Astrocyte (in vitro differentiated cells and primary cell): ENCODE measurements at regions not wholly inside any gene's neighbourhood (a gene's known extent, or its start where the extent isn't known, plus 50 kb on each side); places are given as distances from the start of the nearest gene placed in this dataset.

ENCODE experiments used
- DNase-seq: peaks from one replicate; pipeline ENCODE4 v3.0.0-alpha.2; 2010; ENCODE audit warnings: low read depth
- FAIRE-seq: peaks from 2 replicates; lab custom pipeline; 2011; peaks lifted over from hg19 to GRCh38; lab: Jason Lieb, UNC
- H2AFZ ChIP-seq: 2 replicates; pipeline ENCODE4 v1.6.0; 2012; ENCODE audit warnings: low read depth, low read length, inconsistent platforms
- H3K27ac ChIP-seq: 2 replicates; pipeline ENCODE4 v1.5.1; 2011; ENCODE audit warnings: low read depth, low read length, inconsistent platforms
- H3K27me3 ChIP-seq: 2 replicates; pipeline ENCODE4 v1.6.0; 2011; ENCODE audit warnings: low read length, inconsistent platforms; ENCODE audit not compliant: insufficient read depth
- H3K36me3 ChIP-seq: 2 replicates; pipeline ENCODE4 v1.5.1; 2011; ENCODE audit warnings: low read length, inconsistent platforms; ENCODE audit not compliant: insufficient read depth
- H3K4me1 ChIP-seq: 2 replicates; pipeline ENCODE4 v1.5.1; 2011; ENCODE audit warnings: low read length, inconsistent platforms; ENCODE audit not compliant: insufficient read depth
- H3K4me2 ChIP-seq: 2 replicates; pipeline ENCODE4 v1.6.0; 2012; ENCODE audit warnings: low read length, inconsistent platforms
- H3K4me3 ChIP-seq: 2 replicates; pipeline ENCODE4 v1.5.1; 2011; ENCODE audit warnings: low read depth, mild to moderate bottlenecking, low read length, inconsistent platforms; ENCODE audit not compliant: insufficient read depth
- H3K79me2 ChIP-seq: 2 replicates; pipeline ENCODE4 v1.6.0; 2012; ENCODE audit warnings: mild to moderate bottlenecking, low read length, inconsistent platforms; ENCODE audit not compliant: insufficient read depth
- H3K9ac ChIP-seq: 2 replicates; pipeline ENCODE4 v1.6.0; 2012; ENCODE audit warnings: mild to moderate bottlenecking, low read length, inconsistent platforms
- H3K9me3 ChIP-seq: 2 replicates; pipeline ENCODE4 v1.5.1; 2012; ENCODE audit warnings: low read depth, mild to moderate bottlenecking, low read length, inconsistent platforms; ENCODE audit not compliant: insufficient read depth
- H4K20me1 ChIP-seq: 2 replicates; pipeline ENCODE4 v1.6.0; 2012; ENCODE audit warnings: low read length, inconsistent platforms; ENCODE audit not compliant: insufficient read depth
- H3K27ac Mint-ChIP-seq: one replicate; pipeline ENCODE4 v1.8.0; 2021; ENCODE audit warnings: mild to moderate bottlenecking, mixed read lengths; ENCODE audit not compliant: unreplicated experiment
- H3K27me3 Mint-ChIP-seq: one replicate; pipeline ENCODE4 v1.8.0; 2021; ENCODE audit warnings: low read depth, mixed read lengths; ENCODE audit not compliant: unreplicated experiment
- H3K36me3 Mint-ChIP-seq: one replicate; pipeline ENCODE4 v1.8.0; 2021; ENCODE audit warnings: low read depth, mixed read lengths; ENCODE audit not compliant: unreplicated experiment
- H3K4me1 Mint-ChIP-seq: one replicate; pipeline ENCODE4 v1.8.0; 2021; ENCODE audit warnings: low read depth, mixed read lengths; ENCODE audit not compliant: unreplicated experiment
- H3K4me3 Mint-ChIP-seq: one replicate; pipeline ENCODE4 v1.8.0; 2021; ENCODE audit warnings: mild to moderate bottlenecking, moderate library complexity, mixed read lengths; ENCODE audit not compliant: unreplicated experiment
- H3K9me3 Mint-ChIP-seq: one replicate; pipeline ENCODE4 v1.8.0; 2021; ENCODE audit warnings: mild to moderate bottlenecking, mixed read lengths; ENCODE audit not compliant: unreplicated experiment
- EZH2 ChIP-seq: IDR thresholded peaks from 2 replicates; pipeline ENCODE4 v1.6.1; 2012; ENCODE audit warnings: mild to moderate bottlenecking, low read length, inconsistent platforms; ENCODE audit not compliant: insufficient read depth
- TF ChIP-seq, protein P1 (sequence below): IDR thresholded peaks from 2 replicates; pipeline ENCODE4 v1.5.1; 2011; ENCODE audit warnings: low read depth, mild to moderate bottlenecking, inconsistent platforms, low read length, moderate library complexity; ENCODE audit not compliant: insufficient read depth

DNA sequence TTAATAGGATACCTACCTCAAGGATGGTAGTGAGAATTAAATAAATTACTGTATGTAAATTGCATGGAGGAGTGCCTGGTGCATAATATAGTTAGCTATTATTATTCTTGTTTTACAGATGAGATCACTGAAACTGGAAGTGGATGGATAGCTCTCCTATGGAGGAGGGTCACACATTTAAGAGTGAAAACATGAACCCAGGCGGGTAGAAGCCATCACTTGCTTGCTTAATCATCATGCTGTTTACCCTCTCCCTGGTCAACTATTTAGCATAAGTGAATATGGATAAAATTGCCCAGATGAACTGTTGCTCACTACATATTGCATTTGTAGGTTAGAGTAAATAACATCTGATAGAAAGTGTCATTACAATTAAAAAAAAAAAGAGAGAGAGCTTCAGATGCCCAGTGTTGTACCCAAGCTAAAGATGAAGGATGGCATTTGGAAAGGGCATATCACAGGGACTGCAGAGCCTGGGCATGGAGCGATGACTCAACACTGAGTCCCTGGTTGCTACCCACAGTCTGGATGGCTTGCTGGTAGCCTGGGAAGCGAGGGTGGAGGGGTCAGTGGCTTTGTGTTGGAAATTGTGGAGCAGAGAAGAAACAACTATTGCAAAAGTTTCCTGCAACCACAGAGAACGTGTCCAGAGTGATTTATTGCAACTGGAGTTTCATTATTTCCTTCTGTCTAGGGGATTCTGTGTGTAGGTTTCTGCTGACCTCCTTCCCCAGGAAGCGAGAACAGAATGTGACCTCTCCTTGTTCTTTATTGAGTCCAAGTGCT is 414.4 kb downstream of the SHISA9 start:
- no peak overlapping the region for H3K9ac ChIP-seq
- TF ChIP-seq EZH2: no peak
- TF ChIP-seq, protein P1, sequence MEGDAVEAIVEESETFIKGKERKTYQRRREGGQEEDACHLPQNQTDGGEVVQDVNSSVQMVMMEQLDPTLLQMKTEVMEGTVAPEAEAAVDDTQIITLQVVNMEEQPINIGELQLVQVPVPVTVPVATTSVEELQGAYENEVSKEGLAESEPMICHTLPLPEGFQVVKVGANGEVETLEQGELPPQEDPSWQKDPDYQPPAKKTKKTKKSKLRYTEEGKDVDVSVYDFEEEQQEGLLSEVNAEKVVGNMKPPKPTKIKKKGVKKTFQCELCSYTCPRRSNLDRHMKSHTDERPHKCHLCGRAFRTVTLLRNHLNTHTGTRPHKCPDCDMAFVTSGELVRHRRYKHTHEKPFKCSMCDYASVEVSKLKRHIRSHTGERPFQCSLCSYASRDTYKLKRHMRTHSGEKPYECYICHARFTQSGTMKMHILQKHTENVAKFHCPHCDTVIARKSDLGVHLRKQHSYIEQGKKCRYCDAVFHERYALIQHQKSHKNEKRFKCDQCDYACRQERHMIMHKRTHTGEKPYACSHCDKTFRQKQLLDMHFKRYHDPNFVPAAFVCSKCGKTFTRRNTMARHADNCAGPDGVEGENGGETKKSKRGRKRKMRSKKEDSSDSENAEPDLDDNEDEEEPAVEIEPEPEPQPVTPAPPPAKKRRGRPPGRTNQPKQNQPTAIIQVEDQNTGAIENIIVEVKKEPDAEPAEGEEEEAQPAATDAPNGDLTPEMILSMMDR: no peak
- H3K4me3 Mint-ChIP-seq: peak overlapping the region; percentile 9
- H3K27me3 Mint-ChIP-seq: no peaks in the 10 kb centered on the region
- no peak for FAIRE-seq
- no peaks in the 10 kb centered on the region for H3K4me1 ChIP-seq
- no peaks in the 10 kb centered on the region for H3K79me2 ChIP-seq
- DNase-seq: peak; percentile 61
- H3K36me3 ChIP-seq: no peaks in the 10 kb centered on the region
- peaks cover 16% of the 10 kb centered on the region for H3K4me1 Mint-ChIP-seq
- no peaks in the 10 kb centered on the region for H3K36me3 Mint-ChIP-seq
- peak overlapping the region; percentile 81 for H3K27ac Mint-ChIP-seq
- no peak overlapping the region for H3K27ac ChIP-seq
- no peak overlapping the region for H2AFZ ChIP-seq
- no peaks in the 10 kb centered on the region for H4K20me1 ChIP-seq
- H3K9me3 Mint-ChIP-seq: peaks cover 1% of the 10 kb centered on the region
- H3K4me3 ChIP-seq: no peak overlapping the region
- no peaks in the 10 kb centered on the region for H3K9me3 ChIP-seq
- H3K27me3 ChIP-seq: no peaks in the 10 kb centered on the region
- H3K4me2 ChIP-seq: no peak overlapping the region

DNA sequence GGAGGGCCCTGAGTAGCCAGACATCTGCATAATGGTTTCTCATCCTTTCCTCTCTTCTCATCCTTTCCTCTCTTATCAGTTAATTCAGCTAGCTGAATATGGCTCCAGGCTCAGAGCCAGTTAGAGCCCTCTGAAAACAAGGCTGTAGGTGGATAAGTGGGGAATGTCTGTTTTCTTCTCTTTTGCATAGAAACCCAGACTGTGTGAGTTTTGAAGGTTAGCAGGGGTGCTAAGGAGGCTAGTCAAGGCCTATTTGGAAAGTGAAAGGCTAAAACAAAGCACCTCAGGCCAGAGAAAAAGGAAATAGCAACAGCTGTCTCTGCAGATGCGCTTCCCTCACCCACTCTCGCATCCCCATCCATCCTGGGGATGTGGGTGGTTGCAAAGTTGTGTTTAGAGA is 420.9 kb downstream of the SHISA9 start:
- no peak overlapping the region for H3K4me3 Mint-ChIP-seq
- no peaks in the 10 kb centered on the region for H3K27me3 Mint-ChIP-seq
- Histone ChIP-seq H3K27ac (no peak overlapping the region), H3K36me3 (no peaks in the 10 kb centered on the region), H3K9ac (no peak overlapping the region), H3K4me1 (no peaks in the 10 kb centered on the region), H3K27me3 (no peaks in the 10 kb centered on the region), H3K9me3 (no peaks in the 10 kb centered on the region), H2AFZ (no peak overlapping the region), H3K4me3 (no peak overlapping the region), H3K79me2 (no peaks in the 10 kb centered on the region), H4K20me1 (no peaks in the 10 kb centered on the region), H3K4me2 (no peak overlapping the region)
- TF ChIP-seq, protein P1: no peak
- no peak for TF ChIP-seq EZH2
- peaks cover 2% of the 10 kb centered on the region for H3K36me3 Mint-ChIP-seq
- peaks cover 3% of the 10 kb centered on the region for H3K9me3 Mint-ChIP-seq
- no peak overlapping the region for H3K27ac Mint-ChIP-seq
- no peaks in the 10 kb centered on the region for H3K4me1 Mint-ChIP-seq
- FAIRE-seq (no peak), DNase-seq (no peak)

- H3K9me3 ChIP-seq: no peaks in the 10 kb centered on the region
- H3K27me3 ChIP-seq: no peaks in the 10 kb centered on the region
- Mint-ChIP-seq H3K4me1 (no peaks in the 10 kb centered on the region), H3K27me3 (no peaks in the 10 kb centered on the region), H3K36me3 (peaks cover 2% of the 10 kb centered on the region), H3K9me3 (peaks cover 3% of the 10 kb centered on the region), H3K27ac (no peak overlapping the region), H3K4me3 (no peak overlapping the region)
- FAIRE-seq (no peak), DNase-seq (no peak)
- no peak overlapping the region for H2AFZ ChIP-seq
- no peak overlapping the region for H3K27ac ChIP-seq
- H3K4me3 ChIP-seq: no peak overlapping the region
- H4K20me1 ChIP-seq: no peaks in the 10 kb centered on the region
- H3K4me1 ChIP-seq: no peaks in the 10 kb centered on the region
- H3K79me2 ChIP-seq: no peaks in the 10 kb centered on the region
- H3K9ac ChIP-seq: no peak overlapping the region
- no peaks in the 10 kb centered on the region for H3K36me3 ChIP-seq
- no peak for TF ChIP-seq EZH2
- TF ChIP-seq, protein P1: no peak
- H3K4me2 ChIP-seq: no peak overlapping the region
These were observed 423.5 kb downstream of the SHISA9 start for GRCh38 chr16:13324851-13325250.
